Omental fat pad (tissue), 3 donors: ENCODE measurements at regions not wholly inside any gene's neighbourhood (a gene's known extent, or its start where the extent isn't known, plus 50 kb on each side); places are given as distances from the start of the nearest gene placed in this dataset.

Experiments
- ATAC-seq: fragments of 150-250 bp; one replicate; pipeline ENCODE4 v1.9.1; 2016; ENCODE audit warnings: mild to moderate bottlenecking, moderate library complexity; ENCODE audit not compliant: low FRiP score
- DNase-seq: peaks from one replicate; pipeline ENCODE4 v3.0.0-alpha.2; 2019; ENCODE audit warnings: low spot score
- TF ChIP-seq, protein P1 (sequence below), 3 donors: fragments of 450-650 bp; IDR thresholded peaks; one replicate each; pipeline ENCODE4 v1.5.1; 2016 to 2017; ENCODE audit warnings: antibody characterized with exemption in 3 of 3, mild to moderate bottlenecking in 3 of 3, moderate library complexity in 2 of 3

DNA sequence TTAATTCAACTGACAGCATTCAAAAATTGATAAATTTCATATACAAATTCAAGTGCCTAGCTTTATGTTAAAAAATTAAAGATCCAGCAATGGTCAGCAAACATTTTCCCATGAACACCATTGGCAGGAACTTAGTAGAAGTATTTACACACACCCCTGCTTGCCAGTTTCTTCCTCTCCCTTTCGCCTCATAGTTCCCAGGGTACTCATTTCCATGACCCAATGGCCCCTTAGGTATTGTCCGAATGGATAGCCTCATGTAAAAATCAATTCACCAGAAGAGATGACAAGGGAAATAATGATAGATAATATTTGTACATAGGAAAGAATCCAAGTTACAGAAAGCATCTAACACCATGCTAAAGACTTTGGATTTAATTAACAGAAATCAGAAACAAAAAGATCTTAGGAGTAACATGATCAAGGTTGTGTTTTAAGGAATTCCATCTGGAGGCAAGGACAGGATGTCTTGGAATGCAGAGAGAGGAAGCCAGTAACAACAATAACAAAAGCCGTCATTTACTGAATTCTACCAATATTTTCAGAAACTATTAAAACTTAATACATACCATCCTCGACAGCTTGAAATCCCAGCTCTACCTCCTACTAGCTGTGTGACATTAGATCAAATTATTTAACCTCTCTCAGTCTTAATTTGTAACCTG lies 423.0 kb downstream of the IRS1 start:
- ATAC-seq: no peak
- TF ChIP-seq, protein P1, sequence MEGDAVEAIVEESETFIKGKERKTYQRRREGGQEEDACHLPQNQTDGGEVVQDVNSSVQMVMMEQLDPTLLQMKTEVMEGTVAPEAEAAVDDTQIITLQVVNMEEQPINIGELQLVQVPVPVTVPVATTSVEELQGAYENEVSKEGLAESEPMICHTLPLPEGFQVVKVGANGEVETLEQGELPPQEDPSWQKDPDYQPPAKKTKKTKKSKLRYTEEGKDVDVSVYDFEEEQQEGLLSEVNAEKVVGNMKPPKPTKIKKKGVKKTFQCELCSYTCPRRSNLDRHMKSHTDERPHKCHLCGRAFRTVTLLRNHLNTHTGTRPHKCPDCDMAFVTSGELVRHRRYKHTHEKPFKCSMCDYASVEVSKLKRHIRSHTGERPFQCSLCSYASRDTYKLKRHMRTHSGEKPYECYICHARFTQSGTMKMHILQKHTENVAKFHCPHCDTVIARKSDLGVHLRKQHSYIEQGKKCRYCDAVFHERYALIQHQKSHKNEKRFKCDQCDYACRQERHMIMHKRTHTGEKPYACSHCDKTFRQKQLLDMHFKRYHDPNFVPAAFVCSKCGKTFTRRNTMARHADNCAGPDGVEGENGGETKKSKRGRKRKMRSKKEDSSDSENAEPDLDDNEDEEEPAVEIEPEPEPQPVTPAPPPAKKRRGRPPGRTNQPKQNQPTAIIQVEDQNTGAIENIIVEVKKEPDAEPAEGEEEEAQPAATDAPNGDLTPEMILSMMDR (IDR thresholded peaks at IDR 0.05): no peak

DNA sequence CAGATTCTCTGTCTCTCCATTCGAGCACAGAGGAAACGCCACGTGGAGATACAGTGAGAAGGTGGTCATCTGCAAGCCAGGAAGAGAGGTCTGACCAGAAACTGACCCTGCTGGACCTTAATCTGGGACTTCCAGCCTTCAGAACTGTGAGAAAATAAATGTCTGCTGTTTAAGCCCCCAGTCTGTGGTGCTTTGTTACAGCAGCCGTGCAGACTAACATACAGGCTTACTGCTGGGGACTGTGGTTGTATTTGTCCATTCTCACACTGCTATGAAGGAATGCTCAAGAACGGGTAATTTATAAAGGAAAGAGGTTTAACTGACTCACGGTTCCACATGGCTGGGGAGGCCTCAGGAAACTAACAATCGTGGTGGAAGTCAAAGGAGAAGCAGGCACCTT lies 432.7 kb downstream of the IRS1 start:
- TF ChIP-seq, protein P1 (IDR thresholded peaks at IDR 0.05): no peak
- ATAC-seq (no peak), DNase-seq (no peak)

More for the DNA sequence above, 423.0 kb downstream of the IRS1 start:
- DNase-seq: no peak

- no peak for DNase-seq
- TF ChIP-seq, protein P1 (IDR thresholded peaks at IDR 0.05): no peak
- ATAC-seq: no peak
Measured at GRCh38 chr2:226364217-226364616, 435.4 kb downstream of the IRS1 start.

GRCh38 chr2:226362980-226363379 lies 436.6 kb downstream of the IRS1 start:
- TF ChIP-seq, protein P1 (IDR thresholded peaks at IDR 0.05): no peak
- ATAC-seq: no peak
- DNase-seq: no peak

DNA sequence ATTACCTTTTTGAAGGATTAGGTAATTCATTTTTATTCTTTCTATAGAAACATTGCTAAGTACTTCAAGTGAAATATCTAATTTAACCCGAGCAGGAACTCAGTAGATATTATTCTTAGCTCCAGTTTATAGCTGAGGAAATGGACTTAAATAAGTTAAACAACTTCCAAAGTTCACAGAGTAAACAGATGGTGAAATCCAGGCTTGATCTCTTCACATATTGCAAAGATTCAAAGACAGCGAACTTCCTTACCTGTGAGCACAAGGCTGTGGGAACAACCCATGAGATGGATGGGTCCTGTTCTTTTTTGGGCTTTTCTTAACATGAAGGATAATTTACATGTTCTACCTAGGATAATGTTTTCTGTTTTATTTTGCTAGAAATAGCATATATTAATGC lies 439.0 kb downstream of the IRS1 start:
- TF ChIP-seq, protein P1 (IDR thresholded peaks at IDR 0.05): no peak
- DNase-seq: no peak
- ATAC-seq: no peak

DNA sequence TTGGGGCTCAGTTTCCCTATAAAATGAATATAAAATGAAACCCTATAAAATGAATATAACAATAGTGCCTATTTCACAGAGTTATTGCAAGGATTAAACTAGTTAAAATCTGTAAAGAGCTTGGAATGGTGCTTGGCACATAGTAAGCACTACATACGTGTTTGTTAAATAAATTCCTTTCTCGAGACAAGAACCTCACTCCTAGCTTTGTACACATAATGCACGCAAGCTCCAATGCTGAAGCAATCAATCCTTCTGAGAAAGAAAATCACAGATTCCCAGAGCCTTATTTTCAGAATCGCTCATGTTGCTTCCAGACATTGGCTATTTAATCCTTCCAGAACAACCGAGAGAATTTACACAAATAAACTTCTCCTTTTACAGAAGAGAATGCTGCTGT lies 440.9 kb downstream of the IRS1 start:
- ATAC-seq: no peak
- TF ChIP-seq, protein P1 (IDR thresholded peaks at IDR 0.05): no peak
- DNase-seq: no peak

GRCh38 chr2:226357816-226358215 lies 441.8 kb downstream of the IRS1 start:
- ATAC-seq: no peak
- no peak for DNase-seq
- TF ChIP-seq, protein P1 (IDR thresholded peaks at IDR 0.05): no peak
